T47D (cell line): ENCODE measurements at regions not wholly inside any gene's neighbourhood (a gene's known extent, or its start where the extent isn't known, plus 50 kb on each side); places are given as distances from the start of the nearest gene placed in this dataset.
"Not testable (repeated sequence)": the region's sequence is repeated elsewhere in the genome, so short reads cannot be mapped to it uniquely, and the experiment has no call there.

ENCODE experiments used
- DNase-seq, 2 experiments: peaks; one replicate each; pipeline versions ENCODE4 v3.0.0 to v3.0.0-alpha.2; 2011 to 2012; ENCODE audit warnings: low read depth in 1 of 2, low spot score in 1 of 2
- JUND ChIP-seq: IDR thresholded peaks from 2 replicates; pipeline ENCODE4 v1.6.1; 2012; ENCODE audit warnings: low read depth
- in situ Hi-C: cut with HindIII; loops from 2 replicates; pipeline ENCODE4 v1.10.0; 2016; ENCODE audit warnings: low sequenced_read_pairs, low pct_unique_long_range_greater_than_20kb

DNA sequence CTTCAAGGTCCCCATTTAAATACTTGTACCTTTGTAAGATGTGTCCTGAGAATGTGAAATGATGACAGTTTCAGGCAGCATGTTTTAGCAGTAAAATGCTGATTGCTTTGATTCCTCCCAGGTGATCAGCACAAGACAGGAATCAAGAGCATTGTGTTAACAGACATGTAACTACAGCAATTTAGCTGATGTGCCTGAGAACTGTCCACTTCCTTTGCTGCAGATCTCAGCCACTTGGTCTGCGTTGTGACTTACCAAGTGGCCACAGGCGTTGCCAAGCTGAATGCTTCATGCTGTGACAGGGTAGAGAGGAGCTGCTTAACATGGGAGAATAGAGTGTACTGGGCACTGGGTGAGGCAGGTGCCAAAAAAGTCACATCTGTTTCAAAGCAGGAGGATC, 767.0 kb upstream of the POU3F2 start:
- in situ Hi-C loops, result no loop called here
- no peak for DNase-seq
- TF ChIP-seq JUND, result no peak

DNA sequence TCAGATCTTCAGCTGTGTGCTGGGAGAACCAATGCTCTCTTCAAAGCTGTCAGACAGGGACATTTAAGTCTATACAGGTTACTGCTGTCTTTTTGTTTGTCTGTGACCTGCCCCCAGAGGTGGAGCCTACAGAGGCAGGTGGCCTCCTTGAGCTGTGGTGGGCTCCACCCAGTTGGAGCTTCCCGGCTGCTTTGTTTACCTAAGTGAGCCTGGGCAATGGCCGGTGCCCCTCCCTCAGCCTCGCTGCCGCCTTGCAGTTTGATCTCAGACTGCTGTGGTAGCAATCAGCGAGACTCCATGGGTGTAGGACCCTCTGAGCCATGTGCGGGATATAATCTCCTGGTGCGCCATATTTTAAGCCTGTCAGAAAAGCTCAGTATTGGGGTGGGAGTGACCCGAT, 745.8 kb upstream of the POU3F2 start:
- in situ Hi-C loops, result not testable (repeated sequence)

DNA sequence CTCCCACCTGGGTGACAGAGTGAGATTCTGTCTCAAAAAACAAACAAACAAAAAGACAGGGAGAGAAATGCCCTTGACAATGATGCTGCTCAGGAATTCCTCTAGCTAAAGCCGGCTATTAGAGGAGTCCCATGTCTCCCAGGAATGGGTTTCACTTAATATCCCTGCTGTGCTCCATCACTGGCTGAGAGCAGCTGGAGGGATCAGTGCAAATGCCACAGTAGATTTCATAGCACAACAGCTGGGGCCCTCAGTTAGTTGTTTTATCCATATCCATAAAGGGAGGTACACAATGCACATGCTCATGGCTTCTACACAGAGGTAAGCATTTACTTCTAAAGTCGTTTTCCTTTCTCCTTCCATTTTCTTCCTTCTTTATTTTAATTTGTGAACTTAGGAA, 742.0 kb upstream of the POU3F2 start:
- no peak for DNase-seq
- in situ Hi-C loops, result no loop called here
- TF ChIP-seq JUND, result no peak

More for the DNA sequence above, 745.8 kb upstream of the POU3F2 start:
- DNase-seq, result not testable (repeated sequence)

DNA sequence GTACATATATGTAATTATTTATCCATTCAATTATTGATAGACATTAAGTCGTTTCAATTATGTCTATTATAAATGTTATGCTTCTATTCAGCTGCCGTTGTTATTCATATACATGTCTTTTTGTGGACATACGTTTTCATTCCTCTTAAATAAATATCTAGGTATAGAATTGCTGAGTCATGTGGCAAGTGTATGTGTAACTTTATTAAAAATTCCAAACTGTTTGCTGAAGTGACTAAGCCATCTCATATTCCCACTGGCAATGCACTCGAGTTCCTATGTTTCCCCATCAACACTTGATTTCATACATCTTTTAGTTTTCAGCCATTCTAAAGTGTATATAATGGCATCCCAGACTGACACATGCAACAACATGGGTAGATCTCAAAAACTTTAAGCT, 739.7 kb upstream of the POU3F2 start:
- DNase-seq, result no peak
- TF ChIP-seq JUND, result no peak
- in situ Hi-C loops, result no loop called here

DNA sequence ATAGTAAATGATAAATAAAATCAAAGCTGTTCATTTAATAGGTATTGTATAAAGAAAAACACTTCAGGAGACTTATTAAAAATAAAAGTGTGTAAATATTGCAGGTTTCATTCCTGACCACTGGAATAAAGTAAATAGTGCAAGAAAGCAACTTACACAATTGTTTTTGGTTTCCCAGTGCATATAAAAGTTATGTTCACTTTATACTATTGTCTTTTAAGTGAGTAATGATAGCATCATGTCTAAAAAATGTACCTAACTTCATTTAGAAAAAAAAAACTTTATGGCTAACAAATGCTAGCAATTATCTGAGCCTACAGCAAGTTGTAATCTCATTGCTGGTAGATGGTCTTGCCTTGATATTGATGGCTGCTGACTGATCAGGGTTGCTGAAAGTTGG, 726.6 kb upstream of the POU3F2 start:
- no peak for TF ChIP-seq JUND
- in situ Hi-C loops, result no loop called here
- DNase-seq, result no peak

DNA sequence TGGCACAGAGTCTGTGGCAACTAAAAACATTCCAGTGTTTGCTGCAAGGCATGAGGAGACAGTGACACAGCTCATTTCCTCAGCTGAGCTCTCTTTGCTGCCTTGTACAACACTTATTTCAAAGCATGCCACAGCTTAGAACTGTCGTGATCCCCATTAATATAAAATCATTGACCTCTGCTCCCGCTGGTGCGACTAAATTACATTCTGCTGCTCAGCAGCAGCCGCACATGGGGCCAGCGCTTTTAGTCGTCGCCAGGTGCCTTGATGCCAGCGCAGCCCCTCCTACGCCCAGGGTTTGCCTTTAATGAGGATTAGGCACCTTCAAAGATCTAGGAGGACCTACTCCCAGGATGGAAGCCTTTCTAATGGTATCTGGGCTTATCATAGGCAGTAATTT, 717.9 kb upstream of the POU3F2 start:
- TF ChIP-seq JUND, result no peak
- in situ Hi-C loops, result no loop called here
- no peak for DNase-seq

DNA sequence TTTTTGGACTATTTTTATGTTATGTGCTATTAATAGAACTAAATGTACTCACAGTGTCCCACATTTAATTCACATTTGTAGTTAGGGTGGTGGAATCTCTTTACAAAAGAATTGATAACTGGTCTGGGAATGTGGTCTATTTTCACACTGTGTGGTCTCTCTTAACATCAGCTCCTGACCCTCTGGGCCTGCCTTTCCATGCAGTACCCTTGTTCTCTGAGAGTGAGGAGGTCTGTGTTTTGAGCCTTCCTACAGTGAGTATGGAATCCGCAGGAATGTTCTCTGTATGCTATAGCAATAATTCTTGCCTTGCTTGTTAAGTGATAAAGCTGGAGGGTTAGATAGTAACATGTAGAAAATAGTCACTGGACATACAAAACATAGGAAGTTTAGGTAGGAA, 717.3 kb upstream of the POU3F2 start:
- in situ Hi-C loops, result no loop called here

DNA sequence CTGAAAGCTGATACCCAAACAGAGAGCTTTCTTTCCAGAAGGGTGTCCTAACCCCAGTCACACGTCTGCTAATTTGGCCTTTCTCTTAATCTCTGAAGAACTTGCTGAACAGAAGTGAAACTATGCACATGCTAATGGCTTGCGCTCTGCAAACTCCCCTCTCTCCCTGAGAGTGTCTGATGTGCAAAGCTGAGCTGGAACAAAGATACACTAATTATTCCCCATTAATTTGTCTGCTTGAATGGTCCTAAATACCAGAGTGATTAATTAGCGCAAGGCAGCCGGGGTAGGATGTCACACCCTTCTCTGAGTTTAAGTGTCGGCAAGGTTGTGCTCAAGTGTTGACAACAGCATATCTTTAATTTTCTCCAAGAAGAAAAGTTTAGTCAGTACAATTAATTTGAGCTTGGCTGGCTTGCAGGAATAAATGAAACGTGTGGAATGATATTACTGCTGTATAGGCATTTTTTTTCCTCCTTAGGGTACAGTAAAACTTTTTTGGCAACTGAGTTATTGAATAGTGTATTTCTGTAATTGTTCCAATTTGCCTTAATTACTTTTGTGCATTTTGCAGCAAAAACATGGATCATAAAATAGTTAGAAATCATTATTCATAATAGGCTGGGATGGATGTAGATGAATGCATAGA, 715.9 kb upstream of the POU3F2 start:
- DNase-seq, result no peak
- TF ChIP-seq JUND, result no peak

More for the DNA sequence above, 717.3 kb upstream of the POU3F2 start:
- TF ChIP-seq JUND, result no peak
- no peak for DNase-seq

DNA sequence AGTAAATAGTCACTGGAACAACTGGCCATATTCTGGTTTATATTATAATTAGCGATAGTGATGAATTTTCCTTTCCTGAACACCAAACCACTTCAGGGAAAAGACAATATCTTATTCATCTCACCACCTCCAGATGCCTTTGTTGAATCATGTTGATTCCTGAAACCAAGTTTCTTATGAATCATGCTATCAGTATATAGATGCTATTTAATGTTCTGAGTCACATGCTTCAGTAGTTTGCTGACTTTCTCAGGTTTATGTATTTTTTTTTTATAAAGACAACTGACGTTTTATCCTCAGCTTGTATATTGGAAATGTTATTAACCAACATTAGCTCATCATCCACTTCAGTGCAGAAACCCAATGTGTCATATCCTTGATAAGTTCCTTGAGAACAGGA, 710.2 kb upstream of the POU3F2 start:
- in situ Hi-C loops, result no loop called here
- TF ChIP-seq JUND, result no peak
- DNase-seq, result no peak

More for the DNA sequence above, 715.9 kb upstream of the POU3F2 start:
- in situ Hi-C loops, result no loop called here

DNA sequence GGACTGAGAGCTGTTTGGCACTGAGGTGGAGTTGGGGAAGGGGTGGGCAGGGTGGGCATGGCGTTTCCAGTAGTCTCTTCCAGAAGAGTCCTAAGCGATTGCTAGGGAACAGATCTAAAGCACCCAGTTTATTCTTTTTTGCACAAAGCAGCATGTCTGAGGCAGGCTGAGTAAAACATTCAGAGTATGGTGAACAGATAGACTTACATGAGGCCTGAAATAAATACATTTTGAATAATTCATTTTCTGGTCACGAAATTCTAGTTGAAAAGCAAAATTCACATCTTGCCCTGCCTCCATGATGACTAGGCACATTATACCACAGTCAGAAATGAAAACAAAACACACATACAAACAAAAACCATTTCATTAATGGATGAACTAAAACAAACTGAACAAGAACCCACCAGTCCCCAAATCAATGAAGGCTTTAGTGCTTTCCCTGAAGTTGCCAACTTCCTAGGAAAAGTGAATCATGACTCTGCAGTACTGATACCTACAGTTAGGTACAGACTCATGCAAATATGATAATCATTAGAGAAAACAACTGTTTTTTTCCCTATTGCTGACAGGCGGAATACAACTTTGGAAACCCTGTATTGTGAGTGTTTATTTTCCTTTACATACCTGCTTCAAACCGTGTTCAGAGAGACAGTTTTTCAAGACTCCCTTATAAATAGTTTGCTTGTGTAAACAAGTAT, 702.9 kb upstream of the POU3F2 start:
- in situ Hi-C loops, result no loop called here
- no peak for DNase-seq
- TF ChIP-seq JUND, result no peak

DNA sequence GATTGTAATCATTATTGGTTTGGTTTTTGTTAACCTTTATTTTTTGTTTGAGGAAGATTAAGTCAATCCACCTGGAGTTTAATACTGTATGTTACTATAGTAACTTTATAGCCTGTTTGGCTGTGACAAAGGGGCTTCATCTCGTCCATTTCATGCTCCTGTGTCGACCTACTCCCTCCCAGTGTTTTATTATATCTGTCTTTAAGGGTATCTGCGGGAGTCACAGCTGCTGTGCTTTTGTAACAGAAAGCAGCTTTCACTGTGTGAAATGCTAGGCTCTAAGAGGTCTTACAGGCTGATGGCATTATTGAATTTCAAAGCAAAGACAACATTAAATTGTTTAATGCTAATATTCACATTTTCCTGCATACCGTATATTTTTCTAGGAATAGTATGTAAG, 698.0 kb upstream of the POU3F2 start:
- DNase-seq, result no peak
- in situ Hi-C loops, result no loop called here
- TF ChIP-seq JUND, result no peak

DNA sequence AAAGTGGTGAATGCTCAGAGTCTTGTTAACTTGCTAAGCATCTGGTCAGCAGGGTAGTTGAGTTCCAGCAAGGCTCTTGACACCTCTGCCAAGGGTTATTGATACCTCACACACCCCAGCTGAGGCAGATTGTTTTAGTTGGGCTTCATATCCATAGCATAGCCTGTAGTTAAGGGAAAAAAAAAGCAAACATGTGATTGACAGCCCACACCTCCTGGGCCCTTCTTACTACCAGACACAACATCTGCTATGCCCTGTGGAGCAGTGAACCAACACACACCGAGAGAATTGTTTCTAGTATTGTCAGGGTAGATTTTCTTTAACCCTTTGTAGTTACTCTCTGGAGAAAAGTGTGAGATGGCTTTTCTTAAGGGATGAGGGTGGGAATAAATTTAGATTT, 697.0 kb upstream of the POU3F2 start:
- TF ChIP-seq JUND, result no peak
- DNase-seq, result no peak
- in situ Hi-C loops, result no loop called here

DNA sequence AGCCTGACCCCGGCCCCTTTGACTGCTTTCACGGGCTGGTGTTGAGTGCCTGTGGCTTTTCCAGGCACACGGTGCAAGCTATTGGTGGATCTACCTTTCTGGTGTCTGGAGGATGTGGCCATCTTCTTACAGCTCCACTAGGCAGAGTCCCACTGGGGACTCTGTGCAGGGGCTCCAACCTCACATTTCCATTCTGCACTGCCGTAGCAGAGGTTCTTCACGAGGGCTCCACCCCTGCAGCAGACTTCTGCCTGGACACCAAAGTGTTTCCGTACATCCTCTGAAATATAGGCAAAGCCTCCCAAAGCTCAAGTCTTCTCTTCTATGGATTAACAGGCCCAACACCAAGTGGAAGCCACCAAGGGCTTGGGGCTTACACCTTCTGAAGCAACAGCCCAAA, 691.5 kb upstream of the POU3F2 start:
- no peak for TF ChIP-seq JUND
- in situ Hi-C loops, result no loop called here
- no peak for DNase-seq

DNA sequence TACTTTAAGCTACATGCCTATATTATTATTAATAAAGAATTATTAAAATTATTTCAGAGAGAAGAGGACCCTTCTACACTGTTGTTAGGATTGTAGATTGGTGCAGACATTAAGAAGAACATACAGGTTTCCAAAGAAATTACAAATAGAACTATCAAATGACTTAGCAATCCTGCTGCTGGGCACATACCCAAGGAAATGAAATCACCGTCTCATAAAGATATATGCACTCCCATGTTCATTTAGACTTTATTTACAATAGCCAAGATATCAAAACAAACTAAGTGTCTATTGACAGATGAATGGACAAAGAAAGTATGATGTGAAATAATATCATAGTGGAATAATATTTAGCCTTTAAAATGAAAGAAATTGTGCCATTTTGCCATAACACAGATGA, 687.7 kb upstream of the POU3F2 start:
- in situ Hi-C loops, result no loop called here
- no peak for DNase-seq
- no peak for TF ChIP-seq JUND
